GM12878 (cell line): ENCODE measurements at regions not wholly inside any gene's neighbourhood (a gene's known extent, or its start where the extent isn't known, plus 50 kb on each side); places are given as distances from the start of the nearest gene placed in this dataset.

Experiments
- ATAC-seq: fragments of 200-7000 bp; cut with Tn5 transposase; 3 replicates; pipeline ENCODE4 v1.9.1; 2020; ENCODE audit warnings: mild to moderate bottlenecking, moderate library complexity
- BruUV-seq: library from RNA; stranded (reverse); fragments of 400-500 nt; replicated peaks from 2 replicates; lab custom pipeline; 2021; lab: Mats Ljungman, UMichigan
- CTCF ChIA-PET: fragments of 300-600 bp; sonication (Branson Sonifier 250); formaldehyde crosslinking; extraction: SDS; loops from one replicate; lab custom pipeline; 2021; ENCODE audit warnings: inconsistent platforms; lab: Yijun Ruan, JAX
- POLR2A ChIA-PET: fragments of 350-600 bp; formaldehyde crosslinking; extraction: SDS; loops from one replicate; lab custom pipeline; 2021; ENCODE audit warnings: inconsistent platforms; lab: Charles Lee
- RAD21 ChIA-PET: fragments of 300-600 bp; sonication (Branson Sonifier 250); formaldehyde crosslinking; loops from one replicate; lab custom pipeline; 2023; ENCODE audit warnings: antibody characterized with exemption; ENCODE audit not compliant: unreplicated experiment; lab: Charles Lee
- SMC1A ChIA-PET: fragments of 300-600 bp; sonication (Branson Sonifier 250); formaldehyde crosslinking; loops from one replicate; lab custom pipeline; 2023; ENCODE audit not compliant: unreplicated experiment, uncharacterized antibody; lab: Charles Lee
- DNase-seq: peaks from one replicate; pipeline ENCODE4 v3.0.0-alpha.2; 2011; ENCODE audit warnings: low read depth, low spot score
- FAIRE-seq: peaks from 3 replicates; lab custom pipeline; 2011; peaks lifted over from hg19 to GRCh38; lab: Jason Lieb, UNC
- H2AFZ ChIP-seq: 2 replicates; pipeline ENCODE4 v1.6.0; 2011; ENCODE audit warnings: low read depth, low read length, control low read depth; ENCODE audit not compliant: control insufficient read depth
- H3K27ac ChIP-seq: 2 replicates; pipeline ENCODE4 v1.5.1; 2011; ENCODE audit warnings: control low read depth; ENCODE audit not compliant: control insufficient read depth, insufficient read depth
- H3K27me3 ChIP-seq, 2 experiments: replicated peaks in 1 of 2; 2 replicates each; pipeline versions ENCODE4 v1.6.0 to v1.6.1; 2011; ENCODE audit warnings: low read length in 1 of 2; ENCODE audit not compliant: control insufficient read depth in 2 of 2, insufficient read depth in 2 of 2
- H3K36me3 ChIP-seq, 2 experiments: 2 replicates each; pipeline ENCODE4 v1.5.1; 2011; ENCODE audit warnings: low read length in 1 of 2; ENCODE audit not compliant: control insufficient read depth in 2 of 2, insufficient read depth in 2 of 2
- H3K4me1 ChIP-seq: 2 replicates; pipeline ENCODE4 v1.6.1; 2011; ENCODE audit warnings: mild to moderate bottlenecking, low read length, moderate library complexity, mixed read lengths; ENCODE audit not compliant: control insufficient read depth, insufficient read depth
- H3K4me2 ChIP-seq: 2 replicates; pipeline ENCODE4 v1.6.0; 2011; ENCODE audit warnings: control low read depth; ENCODE audit not compliant: control insufficient read depth, insufficient read depth
- H3K4me3 ChIP-seq: fragments of 200-600 bp; sonication (generic); 2 replicates; pipeline ENCODE4 v1.5.1; 2016
- H3K79me2 ChIP-seq: 2 replicates; pipeline ENCODE4 v1.6.0; 2011; ENCODE audit warnings: low read length; ENCODE audit not compliant: control insufficient read depth, insufficient read depth
- H3K9ac ChIP-seq: 2 replicates; pipeline ENCODE4 v1.8.0; 2011; ENCODE audit warnings: low read length, control low read depth, mixed read lengths; ENCODE audit not compliant: control insufficient read depth, insufficient read depth
- H3K9me3 ChIP-seq: replicated peaks from 3 replicates; pipeline ENCODE4 v1.5.1; 2011; ENCODE audit warnings: mild to moderate bottlenecking, low read length; ENCODE audit not compliant: control insufficient read depth, insufficient read depth
- H4K20me1 ChIP-seq: 2 replicates; pipeline ENCODE4 v1.6.0; 2011; ENCODE audit not compliant: control insufficient read depth, insufficient read depth
- BMI1 ChIP-seq: fragments of 450-650 bp; IDR thresholded peaks from 2 replicates; pipeline ENCODE4 v1.6.1; 2016; ENCODE audit warnings: mild to moderate bottlenecking, moderate library complexity, borderline replicate concordance
- CBFB ChIP-seq: IDR thresholded peaks from 2 replicates; pipeline ENCODE4 v1.6.1; 2016; ENCODE audit warnings: antibody characterized with exemption, low read depth
- CBX5 ChIP-seq: sonication (generic); IDR thresholded peaks from 2 replicates; pipeline ENCODE4 v1.6.1; 2016; ENCODE audit warnings: low read depth, moderate library complexity, mild to moderate bottlenecking, inconsistent platforms
- E2F8 ChIP-seq: fragments of 450-650 bp; IDR thresholded peaks from 2 replicates; pipeline ENCODE4 v1.6.1; 2018; ENCODE audit warnings: mild to moderate bottlenecking, low read depth, moderate library complexity; ENCODE audit not compliant: partially characterized antibody
- ETV6 ChIP-seq, 2 experiments: fragments of 450-650 bp in 1 of 2; IDR thresholded peaks in 1 of 2; conservative IDR thresholded peaks in 1 of 2; 2 replicates each; pipeline ENCODE4 v1.6.1; 2014; ENCODE audit warnings: antibody characterized with exemption in 1 of 2, borderline replicate concordance in 1 of 2, low read depth in 1 of 2, mild to moderate bottlenecking in 1 of 2, moderate library complexity in 1 of 2
- FOS ChIP-seq: IDR thresholded peaks from 3 replicates; pipeline ENCODE4 v1.6.1; 2011; ENCODE audit warnings: borderline replicate concordance; ENCODE audit not compliant: insufficient read length; ENCODE audit errors: extremely low read depth
- HDGF ChIP-seq: fragments of 450-650 bp; IDR thresholded peaks from 2 replicates; pipeline ENCODE4 v1.6.1; 2016; ENCODE audit warnings: antibody characterized with exemption
- MAX ChIP-seq: IDR thresholded peaks from 2 replicates; pipeline ENCODE4 v1.6.1; 2012; ENCODE audit warnings: low read depth, low read length, improper control_type of control experiment
- PAX8 ChIP-seq: fragments of 450-650 bp; IDR thresholded peaks from 2 replicates; pipeline ENCODE4 v1.6.1; 2017; ENCODE audit warnings: mild to moderate bottlenecking, moderate library complexity
- RB1 ChIP-seq: fragments of 450-650 bp; formaldehyde crosslinking; IDR thresholded peaks from 2 replicates; pipeline ENCODE4 v1.6.1; 2017; ENCODE audit warnings: mild to moderate bottlenecking, borderline replicate concordance
- TCF12 ChIP-seq: IDR thresholded peaks from 2 replicates; pipeline ENCODE4 v1.6.1; 2011; ENCODE audit warnings: low read depth, mild to moderate bottlenecking, low read length
- ZBTB4 ChIP-seq: fragments of 450-650 bp; formaldehyde crosslinking; IDR thresholded peaks from 2 replicates; pipeline ENCODE4 v1.4.0; 2022; ENCODE audit warnings: mild to moderate bottlenecking, moderate library complexity
- ZSCAN29 ChIP-seq: fragments of 450-650 bp; IDR thresholded peaks from 2 replicates; pipeline ENCODE4 v1.6.1; 2017; ENCODE audit warnings: mild to moderate bottlenecking, moderate library complexity
- WGBS: methylation state at CpG from one replicate; pipeline ENCODE4 v1.1.6; 2016; ENCODE audit warnings: low lambda C conversion rate; ENCODE audit not compliant: insufficient replicate concordance, insufficient coverage; ENCODE audit errors: missing lambda C conversion rate; 5-methylcytosine and 5-hydroxymethylcytosine counted together
- in situ Hi-C: fragments of 300-500 bp; cut with MboI; formaldehyde crosslinking; loops from 9 replicates; pipeline ENCODE4 v1.14.3; 2018; ENCODE audit warnings: mixed read lengths
- intact Hi-C: fragments of 100-400 bp; cut with micrococcal nuclease; formaldehyde crosslinking; loops from one replicate; pipeline ENCODE4 v1.14.2; 2022; ENCODE audit not compliant: unreplicated experiment

GRCh38 chr20:40582531-40582930, 106.5 kb downstream of the MAFB start:
- Histone ChIP-seq H3K79me2 (no peaks in the 10 kb centered on the region), H3K9me3 (no peaks in the 10 kb centered on the region), H3K9ac (no peak overlapping the region), H2AFZ (no peak overlapping the region)
- POLR2A ChIA-PET, result no interaction called here
- intact Hi-C loops, result no loop called here
- CTCF ChIA-PET, result no interaction called here
- no peak for FAIRE-seq
- TF ChIP-seq CBFB, result no peak
- no peak for TF ChIP-seq RB1
- no peak for TF ChIP-seq FOS
- no peak for TF ChIP-seq MAX
- TF ChIP-seq, all 136 proteins: peak for 0
- Histone ChIP-seq H3K27ac (no peak overlapping the region), H3K27me3 (peaks cover 0 to 2% of the 10 kb centered on the region in 2 experiments; a peak in 1 of 4 replicates), H3K4me1 (no peaks in the 10 kb centered on the region), H3K36me3 (no peaks in the 10 kb centered on the region), H4K20me1 (no peaks in the 10 kb centered on the region), H3K4me3 (no peak overlapping the region), H3K4me2 (no peak overlapping the region)
- in situ Hi-C loops, result no loop called here
- 36% methylated on average over 4 of the region's 4 CpGs for WGBS
- ChIA-PET RAD21 (no interaction called here), SMC1A (no interaction called here)
- DNase-seq (no peak), ATAC-seq (no peak)
- no TSS peak for BruUV-seq

- SMC1A ChIA-PET, result no interaction called here
- 28% methylated on average over 1 of the region's 1 CpG for WGBS
- DNase-seq (no peak), ATAC-seq (no peak), FAIRE-seq (no peak)
- RAD21 ChIA-PET, result no interaction called here
- Histone ChIP-seq H3K27ac (no peak overlapping the region), H4K20me1 (no peaks in the 10 kb centered on the region), H3K4me1 (no peaks in the 10 kb centered on the region), H2AFZ (no peak overlapping the region), H3K27me3 (no peaks in the 10 kb centered on the region), H3K9ac (no peak overlapping the region), H3K4me2 (no peak overlapping the region), H3K79me2 (no peaks in the 10 kb centered on the region), H3K9me3 (no peaks in the 10 kb centered on the region), H3K4me3 (no peak overlapping the region), H3K36me3 (no peaks in the 10 kb centered on the region)
- POLR2A ChIA-PET, result no interaction called here
- no TSS peak for BruUV-seq
- intact Hi-C loops, result no loop called here
- CTCF ChIA-PET, result no interaction called here
- in situ Hi-C loops, result no loop called here
- TF ChIP-seq TCF12, result no peak
- no peak for TF ChIP-seq HDGF
- no peak for TF ChIP-seq BMI1
- no peak for TF ChIP-seq CBX5
- no peak for TF ChIP-seq PAX8
- no peak for TF ChIP-seq ETV6 (conservative IDR thresholded peaks at IDR 0.05 in 1 of 2, IDR thresholded peaks at IDR 0.05 in 1 of 2; ENCODE audit: borderline replicate concordance in 1 of 2, low read depth in 1 of 2)
- no peak for TF ChIP-seq ZBTB4 (CRISPR knock-in tag)
- TF ChIP-seq E2F8, result no peak
- no peak for TF ChIP-seq ZSCAN29
Measured at GRCh38 chr20:40579701-40580100, 109.3 kb downstream of the MAFB start.
